IMR-90 (cell line): ENCODE measurements at regions not wholly inside any gene's neighbourhood (a gene's known extent, or its start where the extent isn't known, plus 50 kb on each side); places are given as distances from the start of the nearest gene placed in this dataset.

Source experiments
- ATAC-seq: fragments of 200-7000 bp; cut with Tn5 transposase; 2 replicates; pipeline ENCODE4 v1.9.1; 2020; ENCODE audit warnings: low read depth, mild to moderate bottlenecking, moderate library complexity
- BruUV-seq: library from RNA; stranded (reverse); fragments of 400-500 nt; replicated peaks from 2 replicates; lab custom pipeline; 2021; lab: Mats Ljungman, UMichigan
- CTCF ChIA-PET: fragments of 300-600 bp; formaldehyde crosslinking; extraction: SDS; loops from one replicate; lab custom pipeline; 2021; ENCODE audit warnings: antibody characterized with exemption; lab: Yijun Ruan, JAX
- POLR2A ChIA-PET: fragments of 300-600 bp; sonication (Branson Sonifier 250); formaldehyde crosslinking; loops from one replicate; lab custom pipeline; 2022; ENCODE audit warnings: antibody characterized with exemption; ENCODE audit not compliant: unreplicated experiment; lab: Charles Lee
- DNase-seq: peaks from one replicate; pipeline ENCODE4 v3.0.0; 2013
- H2AFZ ChIP-seq: replicated peaks from 2 replicates; pipeline ENCODE3; 2013; ENCODE audit warnings: low read length, mild to moderate bottlenecking; ENCODE audit not compliant: poor library complexity
- H2AK5ac ChIP-seq: 2 replicates; pipeline ENCODE4 v1.6.1; 2013; ENCODE audit warnings: low read depth, low read length, inconsistent platforms
- H2AK9ac ChIP-seq: replicated peaks from 2 replicates; pipeline ENCODE3; 2013; ENCODE audit warnings: mild to moderate bottlenecking, low read depth, low read length, moderate library complexity; ENCODE audit not compliant: poor library complexity
- H2BK120ac ChIP-seq: 2 replicates; pipeline ENCODE4 v1.6.1; 2013; ENCODE audit warnings: low read depth, low read length, inconsistent platforms
- H2BK15ac ChIP-seq: 3 replicates; pipeline ENCODE4 v1.6.1; 2013; ENCODE audit warnings: low read depth, low read length, inconsistent platforms
- H2BK20ac ChIP-seq: 2 replicates; pipeline ENCODE4 v1.6.1; 2013; ENCODE audit warnings: low read depth, mild to moderate bottlenecking, inconsistent platforms, low read length, moderate library complexity
- H2BK5ac ChIP-seq: 2 replicates; pipeline ENCODE4 v1.6.1; 2013; ENCODE audit warnings: mild to moderate bottlenecking, low read depth, low read length, inconsistent platforms; ENCODE audit not compliant: poor library complexity, severe bottlenecking
- H3K14ac ChIP-seq: replicated peaks from 2 replicates; pipeline ENCODE4 v1.6.1; 2013; ENCODE audit warnings: low read depth, low read length, inconsistent platforms
- H3K18ac ChIP-seq: 2 replicates; pipeline ENCODE4 v1.6.1; 2013; ENCODE audit warnings: low read depth, low read length, control low read depth
- H3K23ac ChIP-seq: 2 replicates; pipeline ENCODE4 v1.6.1; 2013; ENCODE audit warnings: low read depth, low read length, inconsistent platforms
- H3K27ac ChIP-seq: 2 replicates; pipeline ENCODE4 v1.5.1; 2013; ENCODE audit warnings: mild to moderate bottlenecking, control low read depth, low read length; ENCODE audit not compliant: insufficient read depth
- H3K27me3 ChIP-seq: 2 replicates; pipeline ENCODE4 v1.6.1; 2013; ENCODE audit warnings: low read length; ENCODE audit not compliant: control insufficient read depth, insufficient read depth
- H3K36me3 ChIP-seq: 2 replicates; pipeline ENCODE4 v1.6.1; 2013; ENCODE audit warnings: low read length, mixed read lengths; ENCODE audit not compliant: control insufficient read depth, insufficient read depth
- H3K4ac ChIP-seq: 2 replicates; pipeline ENCODE4 v1.6.1; 2013; ENCODE audit warnings: low read depth, low read length, inconsistent platforms
- H3K4me1 ChIP-seq: 2 replicates; pipeline ENCODE4 v1.6.1; 2013; ENCODE audit warnings: low read length, mixed read lengths; ENCODE audit not compliant: control insufficient read depth, insufficient read depth
- H3K4me2 ChIP-seq: 2 replicates; pipeline ENCODE4 v1.6.1; 2013; ENCODE audit warnings: low read depth, mild to moderate bottlenecking, control low read depth, low read length, moderate library complexity
- H3K4me3 ChIP-seq: 2 replicates; pipeline ENCODE4 v1.5.1; 2013; ENCODE audit warnings: low read depth, mild to moderate bottlenecking, control low read depth, low read length, moderate library complexity; ENCODE audit not compliant: insufficient read depth
- H3K56ac ChIP-seq: 2 replicates; pipeline ENCODE4 v1.6.1; 2013; ENCODE audit warnings: low read length, inconsistent platforms; ENCODE audit not compliant: insufficient read depth; ENCODE audit errors: extremely low read depth
- H3K79me1 ChIP-seq, 2 experiments: 2 replicates each; pipeline ENCODE4 v1.6.1; 2013; ENCODE audit warnings: low read length in 2 of 2, inconsistent platforms in 1 of 2, low read depth in 1 of 2
- H3K9ac ChIP-seq: 2 replicates; pipeline ENCODE4 v1.6.1; 2013; ENCODE audit warnings: low read depth, low read length, control low read depth
- H3K9me1 ChIP-seq: 2 replicates; pipeline ENCODE4 v1.6.1; 2013; ENCODE audit warnings: low read length, inconsistent platforms; ENCODE audit not compliant: insufficient read depth
- H3K9me3 ChIP-seq: 2 replicates; pipeline ENCODE4 v1.6.1; 2013; ENCODE audit warnings: low read length; ENCODE audit not compliant: control insufficient read depth, insufficient read depth
- H4K20me1 ChIP-seq: 2 replicates; pipeline ENCODE4 v1.6.1; 2013; ENCODE audit warnings: low read length, inconsistent platforms; ENCODE audit not compliant: insufficient read depth
- H4K5ac ChIP-seq: 2 replicates; pipeline ENCODE4 v1.6.1; 2013; ENCODE audit warnings: mild to moderate bottlenecking, low read depth, low read length, control low read depth
- H4K8ac ChIP-seq, 2 experiments: 2 replicates each; pipeline ENCODE4 v1.6.1; 2013; ENCODE audit warnings: low read depth in 2 of 2, low read length in 2 of 2, control low read depth in 1 of 2, inconsistent platforms in 1 of 2
- H4K91ac ChIP-seq: 2 replicates; pipeline ENCODE4 v1.6.1; 2013; ENCODE audit warnings: low read depth, low read length, inconsistent platforms; ENCODE audit not compliant: insufficient read depth
- BHLHE40 ChIP-seq: fragments of 150-350 bp; IDR thresholded peaks from 2 replicates; pipeline ENCODE4 v1.6.1; 2016; ENCODE audit warnings: mild to moderate bottlenecking, low read depth, low read length
- CEBPB ChIP-seq: IDR thresholded peaks from 2 replicates; pipeline ENCODE4 v1.6.1; 2012; ENCODE audit warnings: low read depth, low read length, improper control_type of control experiment
- MAFK ChIP-seq: IDR thresholded peaks from 2 replicates; pipeline ENCODE4 v1.6.1; 2012; ENCODE audit warnings: low read depth, low read length, improper control_type of control experiment
- MAZ ChIP-seq: IDR thresholded peaks from 2 replicates; pipeline ENCODE4 v1.6.1; 2012; ENCODE audit warnings: low read depth, mild to moderate bottlenecking, low read length, improper control_type of control experiment, moderate library complexity, borderline replicate concordance
- MXI1 ChIP-seq: IDR thresholded peaks from 2 replicates; pipeline ENCODE4 v1.6.1; 2012; ENCODE audit warnings: low read depth, mild to moderate bottlenecking, low read length, moderate library complexity, borderline replicate concordance
- POLR2A ChIP-seq: IDR thresholded peaks from 2 replicates; pipeline ENCODE4 v1.6.1; 2012; ENCODE audit warnings: mild to moderate bottlenecking, low read depth, low read length
- RAD21 ChIP-seq: IDR thresholded peaks from 2 replicates; pipeline ENCODE4 v1.6.1; 2012; ENCODE audit warnings: low read length, improper control_type of control experiment
- RCOR1 ChIP-seq: IDR thresholded peaks from 2 replicates; pipeline ENCODE4 v1.6.1; 2012; ENCODE audit warnings: mild to moderate bottlenecking, low read length, improper control_type of control experiment; ENCODE audit not compliant: insufficient replicate concordance
- RFX5 ChIP-seq: IDR thresholded peaks from 2 replicates; pipeline ENCODE4 v1.8.0; 2012; ENCODE audit warnings: low read depth, mild to moderate bottlenecking, low read length, moderate library complexity
- SMC3 ChIP-seq: fragments of 150-350 bp; IDR thresholded peaks from 2 replicates; pipeline ENCODE4 v1.6.1; 2016; ENCODE audit warnings: low read depth, mild to moderate bottlenecking, antibody characterized with exemption, low read length, moderate library complexity
- WGBS, 2 experiments: methylation state at CpG; one replicate each; pipeline versions ENCODE4 v1.1.5 to v1.1.7; 2013; ENCODE audit warnings: missing lambda C conversion rate in 2 of 2; ENCODE audit not compliant: insufficient read length in 1 of 2; ENCODE audit errors: extremely low coverage in 2 of 2; 5-methylcytosine and 5-hydroxymethylcytosine counted together
- dilution Hi-C: fragments of 300-500 bp; cut with HindIII; formaldehyde crosslinking; loops from one replicate; pipeline ENCODE4 v1.14.3; 2018; ENCODE audit warnings: low sequenced_read_pairs; ENCODE audit not compliant: unreplicated experiment
- in situ Hi-C: fragments of 300-500 bp; cut with MboI; formaldehyde crosslinking; loops from 3 replicates; pipeline ENCODE4 v1.14.3; 2019; ENCODE audit warnings: low sequenced_read_pairs, inconsistent platforms, mixed read lengths
- intact Hi-C: fragments of 100-400 bp; cut with micrococcal nuclease; formaldehyde crosslinking; loops from 2 replicates; pipeline ENCODE4 v1.10.0; 2022
- TF ChIP-seq, protein P1 (sequence below): conservative IDR thresholded peaks from 2 replicates; pipeline ENCODE4 v1.5.1; 2012; ENCODE audit warnings: mild to moderate bottlenecking, low read depth, low read length, improper control_type of control experiment

DNA sequence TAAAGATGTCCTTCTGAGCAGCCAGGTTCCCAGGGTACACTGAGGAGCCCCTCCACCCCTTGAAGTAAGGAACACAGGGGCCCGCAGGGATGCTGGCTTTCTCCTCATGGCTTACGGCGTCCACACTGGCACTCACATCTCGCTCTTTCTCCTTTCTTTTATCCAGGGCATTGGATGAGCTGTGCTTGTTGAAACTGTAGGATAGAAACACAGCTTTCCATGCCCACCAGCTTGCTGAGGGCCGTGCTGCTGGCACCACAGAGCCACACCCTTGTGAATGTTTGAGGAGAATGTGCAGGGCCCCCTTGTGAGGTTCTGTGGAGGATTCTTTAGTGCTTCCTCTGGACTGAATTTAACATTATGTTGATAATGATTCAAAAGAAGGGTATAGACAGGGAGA, 51.7 kb upstream of the B3GAT1 start:
- peaks cover 50% of the 10 kb centered on the region for H3K9me3 ChIP-seq
- dilution Hi-C loops, result no loop called here

More for the DNA sequence above, 51.7 kb upstream of the B3GAT1 start:
- Histone ChIP-seq H2BK20ac (no peak overlapping the region), H3K56ac (no peak overlapping the region), H2AK9ac (no peak overlapping the region), H3K27ac (no peak overlapping the region), H2AFZ (no peak overlapping the region), H4K20me1 (no peaks in the 10 kb centered on the region), H3K14ac (no peak overlapping the region), H4K91ac (no peak overlapping the region), H2BK120ac (no peak overlapping the region), H3K27me3 (no peaks in the 10 kb centered on the region), H3K4me1 (no peaks in the 10 kb centered on the region), H3K18ac (no peak overlapping the region), H4K8ac (no peak overlapping the region), H4K5ac (no peak overlapping the region), H3K4me3 (no peak overlapping the region), H2BK15ac (no peak overlapping the region), H3K36me3 (no peaks in the 10 kb centered on the region), H3K79me1 (no peaks in the 10 kb centered on the region), H3K9ac (no peak overlapping the region), H3K4ac (no peak overlapping the region), H3K23ac (no peak overlapping the region), H2BK5ac (no peak overlapping the region), H3K4me2 (no peak overlapping the region), H2AK5ac (no peak overlapping the region), H3K9me1 (no peaks in the 10 kb centered on the region)
- no TSS peak for BruUV-seq
- ChIA-PET CTCF (no interaction called here), POLR2A (no interaction called here)
- in situ Hi-C loops, result no loop called here
- TF ChIP-seq CEBPB (no peak), RCOR1 (no peak), POLR2A (no peak), BHLHE40 (no peak), SMC3 (no peak), MAFK (no peak), MAZ (no peak), RFX5 (no peak), MXI1 (no peak), RAD21 (no peak)
- TF ChIP-seq, protein P1, sequence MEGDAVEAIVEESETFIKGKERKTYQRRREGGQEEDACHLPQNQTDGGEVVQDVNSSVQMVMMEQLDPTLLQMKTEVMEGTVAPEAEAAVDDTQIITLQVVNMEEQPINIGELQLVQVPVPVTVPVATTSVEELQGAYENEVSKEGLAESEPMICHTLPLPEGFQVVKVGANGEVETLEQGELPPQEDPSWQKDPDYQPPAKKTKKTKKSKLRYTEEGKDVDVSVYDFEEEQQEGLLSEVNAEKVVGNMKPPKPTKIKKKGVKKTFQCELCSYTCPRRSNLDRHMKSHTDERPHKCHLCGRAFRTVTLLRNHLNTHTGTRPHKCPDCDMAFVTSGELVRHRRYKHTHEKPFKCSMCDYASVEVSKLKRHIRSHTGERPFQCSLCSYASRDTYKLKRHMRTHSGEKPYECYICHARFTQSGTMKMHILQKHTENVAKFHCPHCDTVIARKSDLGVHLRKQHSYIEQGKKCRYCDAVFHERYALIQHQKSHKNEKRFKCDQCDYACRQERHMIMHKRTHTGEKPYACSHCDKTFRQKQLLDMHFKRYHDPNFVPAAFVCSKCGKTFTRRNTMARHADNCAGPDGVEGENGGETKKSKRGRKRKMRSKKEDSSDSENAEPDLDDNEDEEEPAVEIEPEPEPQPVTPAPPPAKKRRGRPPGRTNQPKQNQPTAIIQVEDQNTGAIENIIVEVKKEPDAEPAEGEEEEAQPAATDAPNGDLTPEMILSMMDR, result no peak
- no peak for ATAC-seq
- intact Hi-C loops, result no loop called here
- no CpG with 5 or more reads among the region's 5 CpGs for WGBS, 2 experiments
- no peak for DNase-seq
